GM19099 (cell line): ENCODE measurements at regions not wholly inside any gene's neighbourhood (a gene's known extent, or its start where the extent isn't known, plus 50 kb on each side); places are given as distances from the start of the nearest gene placed in this dataset.

ENCODE experiments used
- POLR2A ChIP-seq: IDR thresholded peaks from 3 replicates; pipeline ENCODE4 v1.6.1; 2011; ENCODE audit warnings: low read depth; ENCODE audit not compliant: insufficient read length; ENCODE audit errors: extremely low read depth

- no peak for TF ChIP-seq POLR2A
These were observed 249.3 kb downstream of the UQCRFS1 start for GRCh38 chr19:28963486-28964250.

- TF ChIP-seq POLR2A, result no peak
These were observed 251.0 kb downstream of the UQCRFS1 start for GRCh38 chr19:28961772-28962500.

- TF ChIP-seq POLR2A, result no peak
These were observed 251.8 kb downstream of the UQCRFS1 start for GRCh38 chr19:28960986-28961705.

- no peak for TF ChIP-seq POLR2A
These were observed 252.4 kb downstream of the UQCRFS1 start for GRCh38 chr19:28960586-28960985.

- no peak for TF ChIP-seq POLR2A
These were observed 256.0 kb downstream of the UQCRFS1 start for GRCh38 chr19:28956961-28957360.

GRCh38 chr19:28956421-28956820, 256.5 kb downstream of the UQCRFS1 start:
- no peak for TF ChIP-seq POLR2A

GRCh38 chr19:28949535-28949934, 263.4 kb downstream of the UQCRFS1 start:
- TF ChIP-seq POLR2A, result no peak

GRCh38 chr19:28949027-28949426, 263.9 kb downstream of the UQCRFS1 start:
- no peak for TF ChIP-seq POLR2A

GRCh38 chr19:28948566-28948965, 264.4 kb downstream of the UQCRFS1 start:
- TF ChIP-seq POLR2A, result no peak

- no peak for TF ChIP-seq POLR2A
These were observed 264.9 kb downstream of the UQCRFS1 start for GRCh38 chr19:28948026-28948425.

GRCh38 chr19:28943651-28944050, 269.3 kb downstream of the UQCRFS1 start:
- TF ChIP-seq POLR2A, result no peak

- TF ChIP-seq POLR2A, result no peak
These were observed 271.1 kb downstream of the UQCRFS1 start for GRCh38 chr19:28941833-28942232.

- TF ChIP-seq POLR2A, result no peak
These were observed 272.0 kb downstream of the UQCRFS1 start for GRCh38 chr19:28940751-28941500.

- no peak for TF ChIP-seq POLR2A
These were observed 273.7 kb downstream of the UQCRFS1 start for GRCh38 chr19:28939236-28939635.

GRCh38 chr19:28936001-28936400, 276.9 kb downstream of the UQCRFS1 start:
- no peak for TF ChIP-seq POLR2A
